ENCODE measurements at regions not wholly inside any gene's neighbourhood (a gene's known extent, or its start where the extent isn't known, plus 50 kb on each side); places are given as distances from the start of the nearest gene placed in this dataset.

GRCh38 chr6:165825256-165825815 lies 162.3 kb upstream of the PDE10A start:
- H3K27ac ChIP-seq, result no peak overlapping the region
- TF ChIP-seq ZFX (IDR thresholded peaks at IDR 0.05; ENCODE audit: borderline replicate concordance) (no peak), CTCF (IDR thresholded peaks at IDR 0.05) (no peak)

- TF ChIP-seq ZFX (IDR thresholded peaks at IDR 0.05; ENCODE audit: borderline replicate concordance) (no peak), CTCF (IDR thresholded peaks at IDR 0.05) (no peak)
- H3K27ac ChIP-seq, result no peak overlapping the region
Measured at GRCh38 chr6:165823609-165824326, 160.7 kb upstream of the PDE10A start.

GRCh38 chr6:165822501-165822900 lies 159.5 kb upstream of the PDE10A start:
- H3K27ac ChIP-seq, result no peak overlapping the region
- no peak for TF ChIP-seq ZFX (IDR thresholded peaks at IDR 0.05; ENCODE audit: borderline replicate concordance)
- no peak for TF ChIP-seq CTCF (IDR thresholded peaks at IDR 0.05)

GRCh38 chr6:165821754-165822153 lies 158.7 kb upstream of the PDE10A start:
- TF ChIP-seq CTCF (IDR thresholded peaks at IDR 0.05) (no peak), ZFX (IDR thresholded peaks at IDR 0.05; ENCODE audit: borderline replicate concordance) (no peak)

GRCh38 chr6:165820934-165821333 lies 157.9 kb upstream of the PDE10A start:
- TF ChIP-seq ZFX (IDR thresholded peaks at IDR 0.05; ENCODE audit: borderline replicate concordance) (no peak), CTCF (IDR thresholded peaks at IDR 0.05) (no peak)
- H3K27ac ChIP-seq, result no peak overlapping the region

More at GRCh38 chr6:165821754-165822153, 158.7 kb upstream of the PDE10A start:
- H3K27ac ChIP-seq, result no peak overlapping the region

GRCh38 chr6:165820407-165820806 lies 157.4 kb upstream of the PDE10A start:
- TF ChIP-seq ZFX (IDR thresholded peaks at IDR 0.05; ENCODE audit: borderline replicate concordance), result no peak
- TF ChIP-seq CTCF (IDR thresholded peaks at IDR 0.05), result no peak
- no peak overlapping the region for H3K27ac ChIP-seq

GRCh38 chr6:165819394-165819793 lies 156.4 kb upstream of the PDE10A start:
- no peak overlapping the region for H3K27ac ChIP-seq
- no peak for TF ChIP-seq ZFX (IDR thresholded peaks at IDR 0.05; ENCODE audit: borderline replicate concordance)
- TF ChIP-seq CTCF (IDR thresholded peaks at IDR 0.05), result no peak
